ENCODE measurements at regions not wholly inside any gene's neighbourhood (a gene's known extent, or its start where the extent isn't known, plus 50 kb on each side); places are given as distances from the start of the nearest gene placed in this dataset.

- TF ChIP-seq, protein P1, sequence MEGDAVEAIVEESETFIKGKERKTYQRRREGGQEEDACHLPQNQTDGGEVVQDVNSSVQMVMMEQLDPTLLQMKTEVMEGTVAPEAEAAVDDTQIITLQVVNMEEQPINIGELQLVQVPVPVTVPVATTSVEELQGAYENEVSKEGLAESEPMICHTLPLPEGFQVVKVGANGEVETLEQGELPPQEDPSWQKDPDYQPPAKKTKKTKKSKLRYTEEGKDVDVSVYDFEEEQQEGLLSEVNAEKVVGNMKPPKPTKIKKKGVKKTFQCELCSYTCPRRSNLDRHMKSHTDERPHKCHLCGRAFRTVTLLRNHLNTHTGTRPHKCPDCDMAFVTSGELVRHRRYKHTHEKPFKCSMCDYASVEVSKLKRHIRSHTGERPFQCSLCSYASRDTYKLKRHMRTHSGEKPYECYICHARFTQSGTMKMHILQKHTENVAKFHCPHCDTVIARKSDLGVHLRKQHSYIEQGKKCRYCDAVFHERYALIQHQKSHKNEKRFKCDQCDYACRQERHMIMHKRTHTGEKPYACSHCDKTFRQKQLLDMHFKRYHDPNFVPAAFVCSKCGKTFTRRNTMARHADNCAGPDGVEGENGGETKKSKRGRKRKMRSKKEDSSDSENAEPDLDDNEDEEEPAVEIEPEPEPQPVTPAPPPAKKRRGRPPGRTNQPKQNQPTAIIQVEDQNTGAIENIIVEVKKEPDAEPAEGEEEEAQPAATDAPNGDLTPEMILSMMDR (conservative IDR thresholded peaks at IDR 0.05; ENCODE audit: low read length) = no peak
- TF ChIP-seq EZH2phosphoT487 (IDR thresholded peaks at IDR 0.05; ENCODE audit: borderline replicate concordance) = no peak
These were observed 386.2 kb upstream of the FGF16 start for GRCh38 chrX:77061022-77061421.

All from Loucy (cell line).